Osteocyte (in vitro differentiated cells): ENCODE measurements at regions not wholly inside any gene's neighbourhood (a gene's known extent, or its start where the extent isn't known, plus 50 kb on each side); places are given as distances from the start of the nearest gene placed in this dataset.

Source experiments
- DNase-seq: peaks from one replicate; pipeline ENCODE4 v3.0.0; 2021; ENCODE audit warnings: mixed read lengths; ENCODE audit not compliant: unreplicated experiment; ENCODE audit errors: extremely low spot score
- H3K27ac Mint-ChIP-seq: one replicate; pipeline ENCODE4 v1.8.0; 2021; ENCODE audit warnings: mild to moderate bottlenecking, mixed read lengths; ENCODE audit not compliant: unreplicated experiment
- H3K27me3 Mint-ChIP-seq: one replicate; pipeline ENCODE4 v1.8.0; 2021; ENCODE audit warnings: mixed read lengths; ENCODE audit not compliant: unreplicated experiment
- H3K36me3 Mint-ChIP-seq: one replicate; pipeline ENCODE4 v1.8.0; 2021; ENCODE audit warnings: mixed read lengths; ENCODE audit not compliant: unreplicated experiment
- H3K4me1 Mint-ChIP-seq: one replicate; pipeline ENCODE4 v1.8.0; 2021; ENCODE audit warnings: mixed read lengths; ENCODE audit not compliant: unreplicated experiment
- H3K4me3 Mint-ChIP-seq: one replicate; pipeline ENCODE4 v1.8.0; 2021; ENCODE audit warnings: mild to moderate bottlenecking, moderate library complexity, mixed read lengths; ENCODE audit not compliant: unreplicated experiment
- H3K9me3 Mint-ChIP-seq: one replicate; pipeline ENCODE4 v1.8.0; 2021; ENCODE audit warnings: mixed read lengths; ENCODE audit not compliant: unreplicated experiment
- CTCF ChIP-seq: fragments of 200-600 bp; sonication (generic); IDR thresholded peaks from 2 replicates; pipeline ENCODE4 v1.5.0; 2021; ENCODE audit warnings: antibody characterized with exemption, mild to moderate bottlenecking, moderate library complexity

DNA sequence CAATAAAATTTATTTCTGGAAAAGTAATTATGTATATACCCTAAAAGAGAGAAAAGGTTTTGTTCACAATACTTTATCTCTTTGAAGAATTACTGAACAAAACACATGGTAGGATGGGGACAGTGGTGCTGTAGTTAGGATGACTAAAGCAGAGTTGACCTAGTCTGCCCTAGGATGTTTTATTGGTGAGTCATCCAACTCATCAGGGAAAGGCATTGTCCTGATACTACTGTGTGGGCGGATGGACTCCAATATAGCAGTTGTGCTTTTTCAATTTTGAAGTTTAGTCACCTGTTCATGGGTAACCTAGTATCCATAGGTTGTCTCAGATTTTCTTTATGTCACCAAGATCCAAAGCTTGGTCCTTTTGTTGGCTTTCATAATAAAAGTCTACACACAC lies 53.3 kb upstream of the EYS start:
- H3K36me3 Mint-ChIP-seq, result no peaks in the 10 kb centered on the region
- H3K4me3 Mint-ChIP-seq, result no peak overlapping the region
- no peak for DNase-seq

More for the DNA sequence above, 53.3 kb upstream of the EYS start:
- no peak overlapping the region for H3K27ac Mint-ChIP-seq
- TF ChIP-seq CTCF, result no peak
- no peaks in the 10 kb centered on the region for H3K27me3 Mint-ChIP-seq
- H3K4me1 Mint-ChIP-seq, result no peaks in the 10 kb centered on the region
- H3K9me3 Mint-ChIP-seq, result peaks cover 17% of the 10 kb centered on the region
